HG03175 (cell line): ENCODE measurements at regions not wholly inside any gene's neighbourhood (a gene's known extent, or its start where the extent isn't known, plus 50 kb on each side); places are given as distances from the start of the nearest gene placed in this dataset.
"Not testable (repeated sequence)": the region's sequence is repeated elsewhere in the genome, so short reads cannot be mapped to it uniquely, and the experiment has no call there.

Experiments
- ATAC-seq: cut with Tn5 transposase; IDR thresholded peaks from one replicate; pipeline ENCODE4 v1.9.1; 2021; ENCODE audit warnings: mild to moderate bottlenecking, moderate library complexity; ENCODE audit not compliant: unreplicated experiment

GRCh38 chr9:105093685-105094084, 150.8 kb upstream of the SLC44A1 start:
- no peak for ATAC-seq

DNA sequence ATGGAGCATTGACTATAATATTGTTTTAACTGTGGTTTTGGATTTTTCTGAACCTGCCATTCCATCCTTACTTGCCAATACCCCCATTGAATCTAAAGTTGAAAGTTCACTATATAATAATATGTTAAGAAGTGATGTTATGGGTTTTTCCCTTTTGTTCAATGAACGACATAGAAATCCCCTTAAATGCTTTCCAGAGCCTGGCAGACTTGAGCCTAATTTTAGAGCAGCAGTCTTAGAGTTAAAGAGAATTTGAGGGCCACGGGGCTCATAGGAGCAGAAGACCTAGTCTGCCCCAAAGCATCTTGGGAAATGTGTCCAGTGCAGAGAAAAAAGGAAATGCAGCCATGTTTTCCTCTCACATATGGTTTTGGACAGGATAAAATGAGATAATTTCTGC, 146.1 kb upstream of the SLC44A1 start:
- ATAC-seq, result no peak

GRCh38 chr9:105103776-105104175, 140.7 kb upstream of the SLC44A1 start:
- ATAC-seq, result no peak

GRCh38 chr9:105114318-105114717, 130.1 kb upstream of the SLC44A1 start:
- ATAC-seq, result peak; percentile 61

DNA sequence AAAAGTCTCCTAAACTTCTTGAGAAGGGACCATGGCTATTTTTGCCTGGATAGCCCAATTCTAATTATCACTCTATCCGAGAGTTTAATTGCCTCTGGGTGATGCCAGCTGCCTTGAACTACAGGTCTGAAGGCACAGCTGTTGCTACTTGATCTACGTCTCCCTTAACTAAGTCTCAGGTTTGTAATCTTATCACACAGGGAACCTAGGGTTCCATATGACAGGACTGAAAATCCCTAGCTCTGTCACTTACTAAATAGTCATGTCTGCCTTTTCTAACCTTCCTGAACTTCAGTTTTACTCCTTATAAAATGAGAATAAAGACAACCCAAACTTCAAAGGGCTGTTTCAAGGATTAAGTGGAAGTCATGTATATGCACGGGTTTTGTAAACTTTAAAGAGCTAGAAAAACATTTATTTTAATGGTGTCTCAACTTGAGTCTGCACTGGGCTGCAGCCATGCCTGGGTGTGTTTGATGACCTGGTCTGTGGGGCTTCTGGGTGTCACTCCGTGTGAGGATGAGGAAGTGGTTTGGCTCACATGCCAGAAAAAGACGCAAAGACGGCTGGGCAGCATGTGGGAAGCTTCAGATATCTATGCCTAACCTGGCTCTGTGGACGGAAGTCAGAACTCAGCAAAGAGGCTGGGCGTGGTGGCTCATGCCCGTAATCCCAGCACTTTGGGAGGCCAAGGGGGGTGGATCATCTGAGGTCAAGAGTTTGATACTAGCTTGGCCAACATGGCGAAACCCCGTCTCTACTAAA, 129.3 kb upstream of the SLC44A1 start:
- ATAC-seq, result peak; percentile 82

GRCh38 chr9:105116052-105116868, 128.2 kb upstream of the SLC44A1 start:
- no peak for ATAC-seq

- no peak for ATAC-seq
These were observed 127.2 kb upstream of the SLC44A1 start for GRCh38 chr9:105117234-105117633.

- no peak for ATAC-seq
These were observed 125.8 kb upstream of the SLC44A1 start for GRCh38 chr9:105118636-105119035.

DNA sequence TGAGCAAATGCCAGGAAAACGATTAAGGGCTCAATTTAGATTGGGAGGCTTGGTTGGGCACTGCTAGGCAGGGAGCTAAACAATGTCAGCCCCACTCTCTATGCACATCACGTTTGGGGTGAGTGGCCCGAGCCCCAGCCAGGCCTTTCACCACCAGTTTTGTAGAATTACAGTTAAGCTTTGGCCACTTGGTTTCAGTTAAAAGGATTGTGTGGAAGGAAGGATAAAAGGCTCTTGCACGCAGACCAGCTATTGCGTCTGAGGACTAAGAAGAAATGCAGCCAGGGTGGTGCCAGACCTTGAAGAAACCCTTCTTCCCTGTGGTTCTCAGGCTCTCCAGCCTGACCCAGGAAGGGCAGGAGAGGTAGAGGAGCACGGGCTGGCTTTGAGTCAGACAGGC, 125.3 kb upstream of the SLC44A1 start:
- ATAC-seq, result no peak

- ATAC-seq, result no peak
These were observed 122.5 kb upstream of the SLC44A1 start for GRCh38 chr9:105121861-105122430.

GRCh38 chr9:105124598-105124997, 119.9 kb upstream of the SLC44A1 start:
- not testable (repeated sequence) for ATAC-seq

DNA sequence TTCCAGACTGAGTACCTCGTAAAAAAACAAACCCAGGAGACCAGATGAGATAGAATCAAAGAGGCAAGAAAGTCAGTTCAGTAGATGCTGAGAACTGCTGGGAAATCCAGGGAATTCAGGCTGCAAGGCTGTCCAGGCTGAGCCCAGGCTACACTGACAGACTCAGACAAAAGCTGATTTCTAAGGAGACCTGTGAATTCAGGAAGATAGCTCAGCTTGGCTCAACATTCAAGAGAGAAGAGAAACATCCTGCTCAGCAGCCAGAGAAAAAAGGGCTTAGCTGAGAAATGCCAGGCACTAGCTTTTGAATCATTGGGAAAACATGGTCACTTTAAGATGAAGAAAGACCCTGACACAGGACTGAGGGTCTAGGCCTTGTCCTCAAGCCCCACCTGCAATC, 118.2 kb upstream of the SLC44A1 start:
- ATAC-seq, result no peak

GRCh38 chr9:105127863-105128220, 116.6 kb upstream of the SLC44A1 start:
- peak; percentile 99 for ATAC-seq

DNA sequence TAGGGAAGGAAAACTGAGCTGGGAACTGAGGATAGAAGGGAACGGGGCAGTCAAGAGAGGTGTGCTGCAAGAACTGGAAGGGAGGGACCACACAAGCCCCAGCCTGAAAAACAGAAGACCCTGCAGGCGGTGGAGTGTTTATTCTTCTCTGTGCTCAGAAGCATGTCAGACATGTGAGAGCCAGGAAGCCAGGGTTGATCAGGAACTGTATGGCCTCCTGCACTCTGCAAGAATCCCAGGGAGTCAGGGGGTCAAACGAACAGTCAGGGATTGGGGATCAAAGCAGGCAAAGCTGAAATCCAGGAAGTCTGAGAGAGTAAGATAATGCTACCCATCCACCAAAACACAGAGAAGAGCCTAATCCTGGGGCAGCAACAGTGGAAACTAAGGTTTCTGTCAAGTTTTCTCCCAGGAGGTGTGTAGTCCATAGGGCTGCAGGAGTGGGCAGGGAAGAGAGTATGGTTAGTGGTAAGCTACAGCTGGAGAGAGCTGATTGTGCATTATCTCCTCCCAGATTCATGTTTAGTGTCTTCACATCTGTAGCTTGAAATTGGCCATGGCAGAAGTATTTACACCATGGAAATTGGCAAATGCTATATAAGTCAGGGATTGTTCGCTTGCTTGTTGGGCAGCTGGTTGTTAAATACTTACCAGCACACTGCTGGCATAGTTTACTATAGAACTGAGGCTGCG, 115.4 kb upstream of the SLC44A1 start:
- no peak for ATAC-seq

- no peak for ATAC-seq
These were observed 114.7 kb upstream of the SLC44A1 start for GRCh38 chr9:105129731-105130130.

DNA sequence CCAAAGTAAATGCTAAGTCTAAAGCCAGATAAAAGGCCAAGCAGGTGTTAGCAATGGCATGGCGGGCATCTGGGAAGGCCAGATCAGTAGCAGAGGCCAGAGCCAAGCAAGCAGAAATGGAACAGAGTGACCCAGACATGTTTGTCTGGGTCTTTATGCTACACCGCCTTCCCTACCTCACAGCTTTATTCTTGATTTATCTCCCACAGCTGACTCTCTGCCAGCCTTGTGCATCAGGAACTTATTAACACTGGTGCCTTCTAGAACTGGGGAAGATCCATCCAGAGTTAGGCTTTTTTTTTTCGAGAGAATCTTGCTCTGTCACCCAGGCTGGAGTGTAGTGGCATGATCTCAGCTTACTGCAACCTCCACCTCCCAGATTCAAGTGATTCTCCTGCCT, 112.5 kb upstream of the SLC44A1 start:
- ATAC-seq, result no peak

DNA sequence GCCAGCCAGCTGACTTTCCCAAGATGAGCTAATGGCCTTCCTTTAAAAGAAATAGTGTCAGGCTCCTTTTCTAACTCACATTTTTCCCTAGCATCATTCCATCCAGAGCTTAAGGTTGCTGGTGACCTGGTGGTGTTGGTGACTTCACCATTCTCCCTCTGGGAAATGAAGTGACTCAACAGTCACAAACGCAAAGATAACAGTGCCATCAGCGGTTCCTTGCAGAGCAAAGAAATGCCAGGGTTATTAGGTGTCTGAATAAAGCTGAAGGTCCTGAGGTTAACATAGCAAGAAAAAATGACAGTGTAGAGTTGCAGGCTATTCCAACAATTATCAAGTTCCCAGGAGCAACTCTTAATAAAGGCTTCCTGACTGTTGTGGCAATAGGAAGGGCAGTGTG, 111.8 kb upstream of the SLC44A1 start:
- ATAC-seq, result no peak

- no peak for ATAC-seq
These were observed 106.1 kb upstream of the SLC44A1 start for GRCh38 chr9:105138306-105138801.

GRCh38 chr9:105141146-105141975, 103.1 kb upstream of the SLC44A1 start:
- ATAC-seq, result peak; percentile 87

- ATAC-seq, result no peak
These were observed 102.5 kb upstream of the SLC44A1 start for GRCh38 chr9:105141976-105142250.
